H1 (cell line): ENCODE measurements at regions not wholly inside any gene's neighbourhood (a gene's known extent, or its start where the extent isn't known, plus 50 kb on each side); places are given as distances from the start of the nearest gene placed in this dataset.

ENCODE experiments used
- EZH2 ChIP-seq: fragments of 200-600 bp; sonication (generic); IDR thresholded peaks from 2 replicates; pipeline ENCODE4 v1.7.1; 2012; ENCODE audit warnings: low read depth, mild to moderate bottlenecking, moderate library complexity, low read length, inconsistent platforms; ENCODE audit not compliant: severe bottlenecking
- KDM1A ChIP-seq: fragments of 200-600, 300-600 bp; sonication (generic); IDR thresholded peaks from 2 replicates; pipeline ENCODE4 v1.7.1; 2016; ENCODE audit warnings: mild to moderate bottlenecking, low read length, borderline replicate concordance
- MAX ChIP-seq: IDR thresholded peaks from 2 replicates; pipeline ENCODE4 v1.6.1; 2012; ENCODE audit warnings: inconsistent platforms
- POLR2A ChIP-seq, 2 experiments: IDR thresholded peaks; 1 replicate in 1 of 2; 2 replicates in 1 of 2; pipeline ENCODE4 v1.6.1; 2011; ENCODE audit warnings: low read depth in 2 of 2, low read length in 2 of 2, mild to moderate bottlenecking in 2 of 2; ENCODE audit errors: control extremely low read depth in 1 of 2
- SRF ChIP-seq: IDR thresholded peaks from 2 replicates; pipeline ENCODE4 v1.6.1; 2011; ENCODE audit warnings: mild to moderate bottlenecking, low read depth, low read length, moderate library complexity
- TAF1 ChIP-seq: IDR thresholded peaks from 2 replicates; pipeline ENCODE4 v1.6.1; 2011; ENCODE audit warnings: mild to moderate bottlenecking, low read depth, low read length
- TF ChIP-seq, protein P1 (sequence below), 3 experiments: IDR thresholded peaks; 1 replicate in 2 of 3; 2 replicates in 1 of 3; pipeline versions ENCODE4 v1.5.1 to v1.6.1; 2011; ENCODE audit warnings: low read length in 3 of 3, mild to moderate bottlenecking in 3 of 3, inconsistent platforms in 2 of 3, low read depth in 1 of 3, moderate library complexity in 1 of 3; ENCODE audit not compliant: insufficient read depth in 1 of 3; ENCODE audit errors: control extremely low read depth in 1 of 3

- TF ChIP-seq, protein P1, sequence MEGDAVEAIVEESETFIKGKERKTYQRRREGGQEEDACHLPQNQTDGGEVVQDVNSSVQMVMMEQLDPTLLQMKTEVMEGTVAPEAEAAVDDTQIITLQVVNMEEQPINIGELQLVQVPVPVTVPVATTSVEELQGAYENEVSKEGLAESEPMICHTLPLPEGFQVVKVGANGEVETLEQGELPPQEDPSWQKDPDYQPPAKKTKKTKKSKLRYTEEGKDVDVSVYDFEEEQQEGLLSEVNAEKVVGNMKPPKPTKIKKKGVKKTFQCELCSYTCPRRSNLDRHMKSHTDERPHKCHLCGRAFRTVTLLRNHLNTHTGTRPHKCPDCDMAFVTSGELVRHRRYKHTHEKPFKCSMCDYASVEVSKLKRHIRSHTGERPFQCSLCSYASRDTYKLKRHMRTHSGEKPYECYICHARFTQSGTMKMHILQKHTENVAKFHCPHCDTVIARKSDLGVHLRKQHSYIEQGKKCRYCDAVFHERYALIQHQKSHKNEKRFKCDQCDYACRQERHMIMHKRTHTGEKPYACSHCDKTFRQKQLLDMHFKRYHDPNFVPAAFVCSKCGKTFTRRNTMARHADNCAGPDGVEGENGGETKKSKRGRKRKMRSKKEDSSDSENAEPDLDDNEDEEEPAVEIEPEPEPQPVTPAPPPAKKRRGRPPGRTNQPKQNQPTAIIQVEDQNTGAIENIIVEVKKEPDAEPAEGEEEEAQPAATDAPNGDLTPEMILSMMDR (IDR thresholded peaks at IDR 0.05; ENCODE audit: control extremely low read depth in 1 of 3, insufficient read depth in 1 of 3, low read depth in 1 of 3, low read length in 3 of 3), result no peak
- TF ChIP-seq SRF (no peak), MAX (no peak), EZH2 (no peak), KDM1A (no peak), TAF1 (no peak), POLR2A (IDR thresholded peaks at IDR 0.05; ENCODE audit: control extremely low read depth in 1 of 2, low read depth in 2 of 2, low read length in 2 of 2) (no peak)
These were observed 1454.1 kb downstream of the UQCRFS1 start for GRCh38 chr19:27758626-27759505.
